GM19438 (cell line): ENCODE measurements at regions not wholly inside any gene's neighbourhood (a gene's known extent, or its start where the extent isn't known, plus 50 kb on each side); places are given as distances from the start of the nearest gene placed in this dataset.
"Not testable (repeated sequence)": the region's sequence is repeated elsewhere in the genome, so short reads cannot be mapped to it uniquely, and the experiment has no call there.

ENCODE experiments used
- ATAC-seq: cut with Tn5 transposase; IDR thresholded peaks from one replicate; pipeline ENCODE4 v1.9.1; 2021; ENCODE audit warnings: low read depth; ENCODE audit not compliant: unreplicated experiment

GRCh38 chr6:2611092-2611491 lies 139.6 kb downstream of the MYLK4 start:
- no peak for ATAC-seq

- no peak for ATAC-seq
Measured at GRCh38 chr6:2608503-2608902, 142.2 kb downstream of the MYLK4 start.

- ATAC-seq: no peak
Measured at GRCh38 chr6:2600363-2600762, 150.4 kb downstream of the MYLK4 start.

- ATAC-seq: no peak
Measured at GRCh38 chr6:2599817-2600216, 150.9 kb downstream of the MYLK4 start.

GRCh38 chr6:2598867-2599266 lies 151.9 kb downstream of the MYLK4 start:
- no peak for ATAC-seq

GRCh38 chr6:2597991-2598390 lies 152.7 kb downstream of the MYLK4 start:
- no peak for ATAC-seq

- not testable (repeated sequence) for ATAC-seq
Measured at GRCh38 chr6:2597457-2597856, 153.3 kb downstream of the MYLK4 start.

- no peak for ATAC-seq
Measured at GRCh38 chr6:2596222-2596621, 154.5 kb downstream of the MYLK4 start.

- ATAC-seq: no peak
Measured at GRCh38 chr6:2594868-2595267, 155.9 kb downstream of the MYLK4 start.

GRCh38 chr6:2593167-2593566 lies 157.6 kb downstream of the MYLK4 start:
- ATAC-seq: no peak

GRCh38 chr6:2589171-2589661 lies 161.5 kb downstream of the MYLK4 start:
- no peak for ATAC-seq

GRCh38 chr6:2583459-2583858 lies 167.3 kb downstream of the MYLK4 start:
- ATAC-seq: no peak

GRCh38 chr6:2582268-2582667 lies 168.5 kb downstream of the MYLK4 start:
- ATAC-seq: no peak

- ATAC-seq: no peak
Measured at GRCh38 chr6:2581611-2582010, 169.1 kb downstream of the MYLK4 start.

- ATAC-seq: no peak
Measured at GRCh38 chr6:2581011-2581410, 169.7 kb downstream of the MYLK4 start.

GRCh38 chr6:2579804-2580570 lies 170.7 kb downstream of the MYLK4 start:
- no peak for ATAC-seq

GRCh38 chr6:2579241-2579761 lies 171.4 kb downstream of the MYLK4 start:
- ATAC-seq: no peak

GRCh38 chr6:2578767-2579166 lies 172.0 kb downstream of the MYLK4 start:
- no peak for ATAC-seq

GRCh38 chr6:2576499-2576898 lies 174.2 kb downstream of the MYLK4 start:
- no peak for ATAC-seq

- ATAC-seq: no peak
Measured at GRCh38 chr6:2575236-2575635, 175.5 kb downstream of the MYLK4 start.

- ATAC-seq: not testable (repeated sequence)
Measured at GRCh38 chr6:2569420-2569819, 181.3 kb downstream of the MYLK4 start.

- no peak for ATAC-seq
Measured at GRCh38 chr6:2566048-2566447, 184.7 kb downstream of the MYLK4 start.
